Mesendoderm (in vitro differentiated cells): ENCODE measurements at regions not wholly inside any gene's neighbourhood (a gene's known extent, or its start where the extent isn't known, plus 50 kb on each side); places are given as distances from the start of the nearest gene placed in this dataset.
"Not testable (repeated sequence)": the region's sequence is repeated elsewhere in the genome, so short reads cannot be mapped to it uniquely, and the experiment has no call there.

ENCODE experiments used
- DNase-seq: peaks from one replicate; pipeline ENCODE4 v3.0.0; 2013
- H2AK5ac ChIP-seq: 2 replicates; pipeline ENCODE4 v1.6.1; 2013; ENCODE audit warnings: low read length, inconsistent platforms
- H2BK120ac ChIP-seq: 2 replicates; pipeline ENCODE4 v1.6.1; 2013; ENCODE audit warnings: low read depth, mild to moderate bottlenecking, low read length, moderate library complexity, mixed read lengths
- H2BK15ac ChIP-seq: replicated peaks from 2 replicates; pipeline ENCODE4 v1.6.1; 2013; ENCODE audit warnings: low read depth, mild to moderate bottlenecking, moderate library complexity
- H2BK5ac ChIP-seq: 2 replicates; pipeline ENCODE4 v1.6.1; 2013; ENCODE audit warnings: low read length, inconsistent platforms
- H3K18ac ChIP-seq: 2 replicates; pipeline ENCODE4 v1.6.1; 2013; ENCODE audit warnings: mild to moderate bottlenecking, low read length, mixed read lengths
- H3K23ac ChIP-seq: one replicate; pipeline ENCODE4 v1.6.1; 2013; ENCODE audit warnings: low read length
- H3K27ac ChIP-seq: 2 replicates; pipeline ENCODE4 v1.5.1; 2013; ENCODE audit warnings: low read depth, mild to moderate bottlenecking, inconsistent platforms, low read length, moderate library complexity
- H3K27me3 ChIP-seq: 2 replicates; pipeline ENCODE4 v1.6.1; 2013; ENCODE audit warnings: low read length, control low read depth, mild to moderate bottlenecking, inconsistent platforms; ENCODE audit not compliant: insufficient read depth, poor library complexity
- H3K36me3 ChIP-seq: 2 replicates; pipeline ENCODE4 v1.6.1; 2013; ENCODE audit warnings: low read length, inconsistent platforms; ENCODE audit not compliant: control insufficient read depth, insufficient read depth
- H3K4ac ChIP-seq: one replicate; pipeline ENCODE4 v1.6.1; 2013; ENCODE audit warnings: low read depth, mild to moderate bottlenecking, low read length, moderate library complexity
- H3K4me1 ChIP-seq: 2 replicates; pipeline ENCODE4 v1.6.1; 2013; ENCODE audit warnings: low read depth, low read length, inconsistent platforms; ENCODE audit not compliant: control insufficient read depth
- H3K4me2 ChIP-seq: 2 replicates; pipeline ENCODE4 v1.6.1; 2013; ENCODE audit warnings: low read length
- H3K4me3 ChIP-seq: 2 replicates; pipeline ENCODE4 v1.5.1; 2013; ENCODE audit warnings: mild to moderate bottlenecking, low read length
- H3K56ac ChIP-seq: one replicate; pipeline ENCODE4 v1.6.1; 2013; ENCODE audit warnings: low read length
- H3K79me1 ChIP-seq: 2 replicates; pipeline ENCODE4 v1.6.1; 2013; ENCODE audit warnings: low read length, inconsistent platforms
- H3K79me2 ChIP-seq: 2 replicates; pipeline ENCODE4 v1.6.1; 2013; ENCODE audit warnings: mild to moderate bottlenecking, low read length; ENCODE audit not compliant: control insufficient read depth, insufficient read depth
- H3K9ac ChIP-seq: 2 replicates; pipeline ENCODE4 v1.6.1; 2013; ENCODE audit warnings: low read length, inconsistent platforms
- H4K5ac ChIP-seq: one replicate; pipeline ENCODE4 v1.6.1; 2013; ENCODE audit warnings: low read length
- H4K8ac ChIP-seq: one replicate; pipeline ENCODE4 v1.6.1; 2013; ENCODE audit warnings: low read depth, mild to moderate bottlenecking, control low read depth, low read length, moderate library complexity
- WGBS: extraction: QIAGEN DNeasy Blood & Tissue Kit; methylation state at CpG from one replicate; pipeline ENCODE4 v1.1.7; 2013; ENCODE audit warnings: low lambda C conversion rate, missing lambda C conversion rate; ENCODE audit not compliant: insufficient coverage; ENCODE audit errors: extremely low coverage; 5-methylcytosine and 5-hydroxymethylcytosine counted together

DNA sequence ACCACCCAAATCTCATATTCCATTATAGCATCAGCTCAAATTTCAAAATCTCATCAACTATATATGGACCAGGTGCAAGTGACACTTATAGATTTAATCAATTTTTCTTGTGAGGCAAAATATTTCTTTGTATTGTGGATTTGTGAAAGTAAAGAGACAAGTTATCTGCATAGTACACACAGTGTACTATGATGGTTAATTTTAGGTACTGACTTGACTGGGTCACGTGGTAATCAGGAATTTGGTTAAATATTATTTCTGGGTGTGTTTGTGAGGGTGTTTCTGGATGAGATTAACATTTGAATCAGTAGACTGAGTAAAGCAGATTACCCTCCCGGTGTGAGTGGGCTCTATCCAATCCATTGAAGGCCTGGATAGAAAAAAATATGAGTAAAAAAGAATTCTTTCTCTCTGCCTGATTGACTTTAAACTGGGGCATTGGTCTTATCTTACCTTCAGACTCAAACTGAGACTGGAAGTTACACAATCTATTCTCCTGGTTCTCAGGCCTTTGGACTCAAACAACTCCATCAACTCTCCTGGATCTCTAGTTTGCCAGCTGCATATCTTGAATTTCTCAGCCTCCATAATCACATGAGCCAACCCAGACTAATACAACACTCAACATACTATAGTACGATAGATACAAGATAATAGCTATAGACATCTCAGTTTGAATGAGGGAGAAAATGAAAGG lies 799.9 kb downstream of the NAP1L3 start:
- not testable (repeated sequence) for H3K23ac ChIP-seq, H2AK5ac ChIP-seq, H3K9ac ChIP-seq, H3K79me1 ChIP-seq, H4K8ac ChIP-seq, H2BK5ac ChIP-seq, H3K79me2 ChIP-seq, H3K4me2 ChIP-seq, H3K56ac ChIP-seq, H3K4ac ChIP-seq, DNase-seq, H3K27ac ChIP-seq, H3K18ac ChIP-seq, H2BK120ac ChIP-seq, H3K4me1 ChIP-seq, H4K5ac ChIP-seq, H3K27me3 ChIP-seq, H3K4me3 ChIP-seq, H2BK15ac ChIP-seq, H3K36me3 ChIP-seq
- WGBS: no CpG with 5 or more reads among the region's 3 CpGs

DNA sequence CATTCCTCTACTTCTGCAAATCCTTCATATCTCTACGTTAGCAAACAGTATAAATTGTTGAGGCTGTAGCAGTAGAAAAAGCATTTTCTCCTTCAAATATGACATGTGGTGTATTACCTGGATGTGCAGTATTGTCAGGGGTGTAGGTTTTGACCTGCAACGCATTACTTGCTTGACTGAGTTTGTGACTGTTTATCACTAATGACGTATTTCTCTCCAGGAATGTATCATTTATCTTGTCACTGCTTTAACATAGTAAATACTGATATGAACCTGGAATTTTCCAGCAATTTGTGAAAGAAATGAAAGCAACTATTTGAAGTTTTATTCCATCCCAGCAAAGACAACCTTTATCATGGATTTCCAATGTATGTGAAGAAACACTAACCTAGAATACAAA lies 823.4 kb downstream of the NAP1L3 start:
- H4K5ac ChIP-seq, H3K4me1 ChIP-seq, DNase-seq, H4K8ac ChIP-seq, H3K27me3 ChIP-seq, H3K36me3 ChIP-seq, H3K56ac ChIP-seq, H2BK120ac ChIP-seq, H2BK5ac ChIP-seq, H3K4me3 ChIP-seq, H3K23ac ChIP-seq, H3K27ac ChIP-seq, H2BK15ac ChIP-seq, H3K4ac ChIP-seq, H3K79me1 ChIP-seq, H3K4me2 ChIP-seq, H3K9ac ChIP-seq, H3K18ac ChIP-seq, H2AK5ac ChIP-seq, H3K79me2 ChIP-seq: not testable (repeated sequence)
- WGBS: no CpG with 5 or more reads among the region's 3 CpGs

DNA sequence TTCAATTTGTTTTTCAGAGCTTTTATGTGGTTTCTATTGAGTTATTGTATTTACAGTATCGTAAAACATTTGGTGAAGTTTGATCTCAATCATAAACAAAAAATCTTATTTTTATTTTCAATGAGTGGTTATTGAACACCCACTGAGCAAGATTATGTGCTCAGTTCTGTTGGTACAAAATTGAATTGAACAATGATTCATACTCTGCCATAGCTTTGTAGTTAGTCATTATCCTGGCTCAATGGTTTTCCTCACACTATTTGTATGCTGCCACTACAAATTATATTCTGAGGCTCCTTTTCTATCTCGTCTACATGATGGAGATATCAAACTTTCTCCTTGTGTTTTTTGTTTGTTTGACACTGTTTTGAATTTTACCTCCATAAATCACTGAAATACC lies 829.5 kb downstream of the NAP1L3 start:
- H3K79me1 ChIP-seq, H3K4ac ChIP-seq, H3K79me2 ChIP-seq, H2BK5ac ChIP-seq, DNase-seq, H3K9ac ChIP-seq, H3K18ac ChIP-seq, H4K5ac ChIP-seq, H4K8ac ChIP-seq, H3K36me3 ChIP-seq, H3K4me1 ChIP-seq, H3K56ac ChIP-seq, H3K4me2 ChIP-seq, H3K23ac ChIP-seq, H2AK5ac ChIP-seq, H3K27ac ChIP-seq, H2BK15ac ChIP-seq, H3K4me3 ChIP-seq, H2BK120ac ChIP-seq, H3K27me3 ChIP-seq: not testable (repeated sequence)
- WGBS: no CpG with 5 or more reads among the region's 2 CpGs

DNA sequence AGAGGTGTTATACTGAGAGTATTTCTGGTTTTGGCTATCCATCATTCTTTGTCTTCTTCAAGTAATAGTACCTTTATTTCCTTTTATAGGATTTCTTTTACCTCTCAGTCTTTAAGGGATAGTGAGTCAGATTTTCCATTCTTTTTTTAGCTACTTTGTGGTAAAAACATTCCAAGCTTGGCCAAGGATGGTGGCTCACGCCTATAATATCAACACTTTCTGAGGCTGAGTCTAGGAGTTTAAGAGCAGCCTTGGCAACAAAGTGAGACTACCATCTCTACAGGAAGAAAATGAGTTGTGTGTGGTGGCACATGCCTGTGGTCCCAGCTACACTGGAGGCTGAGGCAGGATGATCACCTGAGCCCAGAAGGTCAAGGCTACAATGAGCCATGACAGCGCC lies 840.6 kb downstream of the NAP1L3 start:
- H3K23ac ChIP-seq, H3K4me3 ChIP-seq, H2BK5ac ChIP-seq, H4K8ac ChIP-seq, H3K4ac ChIP-seq, H3K79me2 ChIP-seq, H3K36me3 ChIP-seq, H3K18ac ChIP-seq, H3K56ac ChIP-seq, H3K79me1 ChIP-seq, H4K5ac ChIP-seq, H3K4me1 ChIP-seq, H2AK5ac ChIP-seq, H2BK15ac ChIP-seq, H3K9ac ChIP-seq, H3K27ac ChIP-seq, H2BK120ac ChIP-seq, H3K4me2 ChIP-seq, DNase-seq, H3K27me3 ChIP-seq: not testable (repeated sequence)
- no CpG with 5 or more reads among the region's 2 CpGs for WGBS

DNA sequence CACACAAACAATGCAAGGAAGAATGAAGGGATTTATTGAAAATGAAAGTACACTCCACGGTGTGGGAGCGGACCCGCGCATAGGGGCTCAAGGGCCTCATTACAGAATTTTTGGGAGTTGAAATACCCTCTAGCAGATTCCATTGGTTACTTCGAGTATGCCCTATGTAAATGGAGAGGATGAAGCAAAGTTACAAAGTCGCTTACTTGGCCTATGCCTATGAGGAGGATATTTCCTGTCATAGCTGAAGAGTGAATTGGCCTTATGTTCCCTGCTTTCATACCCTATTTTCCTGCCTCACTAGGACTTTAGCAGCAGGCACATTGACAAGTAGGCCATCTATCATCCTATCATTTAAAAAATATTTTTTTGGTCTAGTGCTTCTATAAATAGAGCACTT lies 843.3 kb downstream of the NAP1L3 start:
- not testable (repeated sequence) for H3K23ac ChIP-seq, H4K5ac ChIP-seq, H3K79me1 ChIP-seq, H2BK5ac ChIP-seq, H3K27ac ChIP-seq, H2AK5ac ChIP-seq, H3K4me3 ChIP-seq, H2BK120ac ChIP-seq, H3K9ac ChIP-seq, H3K56ac ChIP-seq, DNase-seq, H3K18ac ChIP-seq, H3K27me3 ChIP-seq, H3K36me3 ChIP-seq, H2BK15ac ChIP-seq, H3K4me1 ChIP-seq, H3K4me2 ChIP-seq, H4K8ac ChIP-seq, H3K4ac ChIP-seq, H3K79me2 ChIP-seq
- WGBS: no CpG with 5 or more reads among the region's 6 CpGs

DNA sequence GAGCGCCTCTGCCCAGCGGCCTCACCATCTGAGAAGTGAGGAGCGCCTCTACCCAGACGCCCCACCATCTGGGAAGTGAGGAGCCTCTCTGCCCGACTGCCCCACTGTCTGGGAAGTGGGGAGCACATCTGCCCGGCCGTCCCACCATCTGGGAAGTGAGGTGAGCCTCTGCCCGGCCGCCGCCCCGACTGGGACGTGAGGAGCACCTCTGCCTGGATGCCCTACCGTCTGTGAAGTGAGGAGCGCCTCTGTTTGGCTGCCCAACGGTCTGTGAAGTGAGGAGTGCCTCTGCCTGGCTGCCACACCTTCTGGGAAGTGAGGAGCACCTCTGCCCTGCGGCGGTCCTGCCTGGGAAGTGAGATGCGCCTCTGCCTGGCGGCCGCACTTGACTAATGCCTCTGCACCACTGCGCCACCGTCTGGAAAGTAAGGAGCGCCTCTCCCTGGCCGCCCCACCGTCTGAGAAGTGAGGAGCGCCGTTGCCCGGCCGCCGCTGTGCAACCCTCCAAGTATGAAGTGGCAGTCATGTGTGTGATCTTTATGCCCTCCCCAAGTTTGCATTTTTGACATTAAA lies 851.7 kb downstream of the NAP1L3 start:
- H2AK5ac ChIP-seq, DNase-seq, H3K79me1 ChIP-seq, H3K27ac ChIP-seq, H3K56ac ChIP-seq, H3K4ac ChIP-seq, H3K4me1 ChIP-seq, H3K36me3 ChIP-seq, H3K18ac ChIP-seq, H4K8ac ChIP-seq, H3K4me3 ChIP-seq, H3K27me3 ChIP-seq, H2BK5ac ChIP-seq, H3K9ac ChIP-seq, H3K4me2 ChIP-seq, H4K5ac ChIP-seq, H3K23ac ChIP-seq, H3K79me2 ChIP-seq, H2BK120ac ChIP-seq, H2BK15ac ChIP-seq: not testable (repeated sequence)
- WGBS: no CpG with 5 or more reads among the region's 30 CpGs
